Body of pancreas (tissue), 4 donors: ENCODE measurements at regions not wholly inside any gene's neighbourhood (a gene's known extent, or its start where the extent isn't known, plus 50 kb on each side); places are given as distances from the start of the nearest gene placed in this dataset.

Experiments used
- ATAC-seq: fragments of 150-250 bp; one replicate; pipeline ENCODE4 v1.9.1; 2016
- DNase-seq, 4 donors: peaks; one replicate each; pipeline ENCODE4 v3.0.0-alpha.2; 2019
- H3K27ac ChIP-seq, 4 donors: fragments of 200-600 bp; sonication (generic); 1 replicate in 3 of 4; 2 replicates in 1 of 4; pipeline versions ENCODE4 v1.5.1 to v1.6.1; 2016 to 2019; ENCODE audit warnings: mild to moderate bottlenecking in 1 of 4, mixed read lengths in 1 of 4, moderate library complexity in 1 of 4
- H3K27me3 ChIP-seq, 2 donors: fragments of 200-600 bp; sonication (generic); one replicate each; pipeline ENCODE4 v1.6.0; 2016; ENCODE audit warnings: mild to moderate bottlenecking in 1 of 2
- H3K36me3 ChIP-seq, 2 donors: fragments of 200-600 bp; sonication (generic); replicated peaks in 1 of 2; 2 replicates each; pipeline ENCODE4 v1.5.1; 2016; ENCODE audit warnings: low read depth in 2 of 2; ENCODE audit not compliant: insufficient read depth in 1 of 2
- H3K4me1 ChIP-seq: fragments of 200-600 bp; sonication (generic); one replicate; pipeline ENCODE4 v1.6.0; 2016
- H3K4me3 ChIP-seq, 2 donors: fragments of 200-600 bp; sonication (generic); 1 replicate in 1 of 2; 2 replicates in 1 of 2; pipeline ENCODE4 v1.5.1; 2016 to 2019
- H3K9me3 ChIP-seq, 3 donors: fragments of 200-600 bp; sonication (generic); 1 replicate in 2 of 3; 2 replicates in 1 of 3; pipeline ENCODE4 v1.5.1; 2016
- CTCF ChIP-seq, 7 experiments: fragments of 450-650 bp in 4 of 7; fragments of 200-600 bp in 3 of 7; sonication (generic) in 3 of 7; IDR thresholded peaks; one replicate each; pipeline ENCODE4 v1.5.1; 2016 to 2019; ENCODE audit warnings: antibody characterized with exemption in 7 of 7
- POLR2A ChIP-seq, 3 donors: fragments of 450-650 bp; IDR thresholded peaks; one replicate each; pipeline ENCODE4 v1.6.1; 2016; ENCODE audit warnings: antibody characterized with exemption in 3 of 3, mild to moderate bottlenecking in 2 of 3
- WGBS, 2 donors: methylation state at CpG; one replicate each; pipeline ENCODE4 v1.1.5; 2017; 5-methylcytosine and 5-hydroxymethylcytosine counted together
- intact Hi-C: fragments of 100-400 bp; cut with DNase I; formaldehyde crosslinking; loops from one replicate; pipeline ENCODE4 v1.15.1; 2023

GRCh38 chr10:130233426-130233825 lies 97.2 kb downstream of the GLRX3 start:
- Histone ChIP-seq H3K27ac (no peak overlapping the region), H3K4me3 (no peak overlapping the region), H3K27me3 (no peaks in the 10 kb centered on the region), H3K9me3 (no peaks in the 10 kb centered on the region), H3K4me1 (no peaks in the 10 kb centered on the region), H3K36me3 (no peaks in the 10 kb centered on the region)
- no peak for ATAC-seq
- intact Hi-C loops, result no loop called here
- TF ChIP-seq POLR2A (IDR thresholded peaks at IDR 0.05) (no peak), CTCF (IDR thresholded peaks at IDR 0.05) (no peak)
- no peak for DNase-seq
- 78 to 97% methylated on average over 4 to 8 of the region's 8 CpGs for WGBS, 2 donors

GRCh38 chr10:130234171-130234965 lies 98.2 kb downstream of the GLRX3 start:
- Histone ChIP-seq H3K27me3 (no peaks in the 10 kb centered on the region), H3K36me3 (no peaks in the 10 kb centered on the region), H3K4me1 (no peaks in the 10 kb centered on the region), H3K27ac (no peak overlapping the region), H3K4me3 (no peak overlapping the region), H3K9me3 (no peaks in the 10 kb centered on the region)
- no peak for ATAC-seq
- intact Hi-C loops, result no loop called here
- TF ChIP-seq CTCF (IDR thresholded peaks at IDR 0.05) (no peak), POLR2A (IDR thresholded peaks at IDR 0.05) (no peak)
- DNase-seq, result no peak
- WGBS, 2 donors, result 81% methylated on average over 3 to 10 of the region's 10 CpGs

- no peaks in the 10 kb centered on the region for H3K27me3 ChIP-seq
- TF ChIP-seq POLR2A (IDR thresholded peaks at IDR 0.05) (no peak), CTCF (IDR thresholded peaks at IDR 0.05) (no peak)
- no peak overlapping the region for H3K4me3 ChIP-seq
- H3K9me3 ChIP-seq, result no peaks in the 10 kb centered on the region
- intact Hi-C loops, result no loop called here
- ATAC-seq, result no peak
- no peak for DNase-seq
- H3K36me3 ChIP-seq, result no peaks in the 10 kb centered on the region
- no peak overlapping the region for H3K27ac ChIP-seq
- H3K4me1 ChIP-seq, result no peaks in the 10 kb centered on the region
- WGBS, 2 donors, result 20 to 90% methylated on average over 1 of the region's 1 CpG
Measured at GRCh38 chr10:130236711-130237110, 100.5 kb downstream of the GLRX3 start.

GRCh38 chr10:130240409-130240808 lies 104.2 kb downstream of the GLRX3 start:
- 90 to 94% methylated on average over 2 of the region's 2 CpGs for WGBS, 2 donors
- H3K36me3 ChIP-seq, result no peaks in the 10 kb centered on the region
- H3K4me1 ChIP-seq, result no peaks in the 10 kb centered on the region
- no peak for ATAC-seq
- no peak for DNase-seq
- intact Hi-C loops, result no loop called here
- no peaks in the 10 kb centered on the region for H3K27me3 ChIP-seq
- no peak overlapping the region for H3K4me3 ChIP-seq
- no peak overlapping the region for H3K27ac ChIP-seq
- no peak for TF ChIP-seq CTCF (IDR thresholded peaks at IDR 0.05)
- TF ChIP-seq POLR2A (IDR thresholded peaks at IDR 0.05), result no peak
- no peaks in the 10 kb centered on the region for H3K9me3 ChIP-seq

- Histone ChIP-seq H3K27me3 (no peaks in the 10 kb centered on the region), H3K4me3 (no peak overlapping the region), H3K36me3 (no peaks in the 10 kb centered on the region), H3K4me1 (no peaks in the 10 kb centered on the region), H3K9me3 (no peaks in the 10 kb centered on the region), H3K27ac (no peak overlapping the region)
- 43% methylated on average over 3 of the region's 3 CpGs for WGBS, 2 donors
- intact Hi-C loops, result no loop called here
- DNase-seq, result no peak
- TF ChIP-seq CTCF (IDR thresholded peaks at IDR 0.05), result no peak
- TF ChIP-seq POLR2A (IDR thresholded peaks at IDR 0.05), result no peak
- no peak for ATAC-seq
Measured at GRCh38 chr10:130242513-130242912, 106.3 kb downstream of the GLRX3 start.
